Upper lobe of left lung (tissue), 4 donors: ENCODE measurements at regions not wholly inside any gene's neighbourhood (a gene's known extent, or its start where the extent isn't known, plus 50 kb on each side); places are given as distances from the start of the nearest gene placed in this dataset.

Experiments used
- EP300 ChIP-seq, 4 donors: sonication (generic); formaldehyde crosslinking; IDR thresholded peaks; one replicate each; pipeline ENCODE4 v1.5.1; 2017; ENCODE audit warnings: antibody characterized with exemption in 4 of 4, control low read depth in 2 of 4
- POLR2A ChIP-seq, 4 donors: fragments of 450-650 bp; IDR thresholded peaks; one replicate each; pipeline ENCODE4 v1.5.1; 2016 to 2017; ENCODE audit warnings: antibody characterized with exemption in 4 of 4, mild to moderate bottlenecking in 2 of 4
- POLR2AphosphoS5 ChIP-seq, 2 donors: sonication (generic); formaldehyde crosslinking; IDR thresholded peaks; one replicate each; pipeline ENCODE4 v1.5.1; 2017; ENCODE audit warnings: antibody characterized with exemption in 2 of 2
- TF ChIP-seq, protein P1 (sequence below), 6 experiments: fragments of 450-650 bp in 4 of 6; fragments of 200-600 bp in 2 of 6; sonication (generic) in 2 of 6; IDR thresholded peaks; one replicate each; pipeline ENCODE4 v1.5.1; 2016 to 2019; ENCODE audit warnings: antibody characterized with exemption in 6 of 6

DNA sequence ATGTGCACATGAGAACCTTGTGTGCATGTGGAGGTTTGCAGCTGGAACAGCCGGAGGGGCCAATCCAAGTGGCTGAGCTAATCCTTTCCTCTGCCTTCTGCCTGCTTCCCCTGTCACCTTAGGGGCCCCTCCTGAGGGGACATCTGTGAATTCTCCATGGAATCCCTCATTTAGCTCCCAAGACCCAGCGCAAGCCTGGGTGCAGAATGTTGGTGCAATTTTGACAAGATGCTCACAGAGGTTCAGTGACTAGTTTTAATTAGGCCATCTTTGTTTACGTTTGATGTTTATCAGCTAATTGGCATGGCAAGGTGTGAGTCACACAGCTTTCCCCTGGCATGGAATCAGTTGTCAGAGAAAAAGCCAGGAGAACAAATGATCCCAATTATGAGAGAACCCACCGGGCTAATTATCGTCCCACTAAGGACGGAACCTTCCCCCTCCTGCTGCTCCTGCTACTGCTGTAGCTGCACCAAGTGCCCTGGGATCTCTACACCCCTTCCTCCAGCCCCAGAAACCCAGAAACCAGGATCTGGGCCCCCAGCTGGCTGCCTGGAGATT is 63.6 kb upstream of the PAX6 start:
- TF ChIP-seq, protein P1, sequence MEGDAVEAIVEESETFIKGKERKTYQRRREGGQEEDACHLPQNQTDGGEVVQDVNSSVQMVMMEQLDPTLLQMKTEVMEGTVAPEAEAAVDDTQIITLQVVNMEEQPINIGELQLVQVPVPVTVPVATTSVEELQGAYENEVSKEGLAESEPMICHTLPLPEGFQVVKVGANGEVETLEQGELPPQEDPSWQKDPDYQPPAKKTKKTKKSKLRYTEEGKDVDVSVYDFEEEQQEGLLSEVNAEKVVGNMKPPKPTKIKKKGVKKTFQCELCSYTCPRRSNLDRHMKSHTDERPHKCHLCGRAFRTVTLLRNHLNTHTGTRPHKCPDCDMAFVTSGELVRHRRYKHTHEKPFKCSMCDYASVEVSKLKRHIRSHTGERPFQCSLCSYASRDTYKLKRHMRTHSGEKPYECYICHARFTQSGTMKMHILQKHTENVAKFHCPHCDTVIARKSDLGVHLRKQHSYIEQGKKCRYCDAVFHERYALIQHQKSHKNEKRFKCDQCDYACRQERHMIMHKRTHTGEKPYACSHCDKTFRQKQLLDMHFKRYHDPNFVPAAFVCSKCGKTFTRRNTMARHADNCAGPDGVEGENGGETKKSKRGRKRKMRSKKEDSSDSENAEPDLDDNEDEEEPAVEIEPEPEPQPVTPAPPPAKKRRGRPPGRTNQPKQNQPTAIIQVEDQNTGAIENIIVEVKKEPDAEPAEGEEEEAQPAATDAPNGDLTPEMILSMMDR (IDR thresholded peaks at IDR 0.05), result no peak
- TF ChIP-seq POLR2A (IDR thresholded peaks at IDR 0.05) (no peak), POLR2AphosphoS5 (IDR thresholded peaks at IDR 0.05) (no peak), EP300 (IDR thresholded peaks at IDR 0.05) (no peak)
